HT-29 (cell line): ENCODE measurements at regions not wholly inside any gene's neighbourhood (a gene's known extent, or its start where the extent isn't known, plus 50 kb on each side); places are given as distances from the start of the nearest gene placed in this dataset.

Experiments used
- DNase-seq: peaks from one replicate; pipeline ENCODE4 v3.0.0-alpha.2; 2015; ENCODE audit warnings: low spot score

GRCh38 chr3:103342205-103342731 is 907.5 kb downstream of the ZPLD1 start:
- no peak for DNase-seq

- no peak for DNase-seq
These were observed 914.9 kb downstream of the ZPLD1 start for GRCh38 chr3:103349760-103350159.

GRCh38 chr3:103365467-103365866 is 930.7 kb downstream of the ZPLD1 start:
- no peak for DNase-seq

GRCh38 chr3:103367481-103367880 is 932.7 kb downstream of the ZPLD1 start:
- DNase-seq: no peak

- no peak for DNase-seq
These were observed 936.6 kb downstream of the ZPLD1 start for GRCh38 chr3:103371411-103371810.

GRCh38 chr3:103372031-103372430 is 937.2 kb downstream of the ZPLD1 start:
- no peak for DNase-seq

GRCh38 chr3:103380391-103380790 is 945.6 kb downstream of the ZPLD1 start:
- DNase-seq: no peak

- DNase-seq: peak; percentile 75
These were observed 946.7 kb downstream of the ZPLD1 start for GRCh38 chr3:103381296-103382079.

- no peak for DNase-seq
These were observed 951.3 kb downstream of the ZPLD1 start for GRCh38 chr3:103385961-103386656.

- no peak for DNase-seq
These were observed 953.4 kb downstream of the ZPLD1 start for GRCh38 chr3:103388214-103388613.

- DNase-seq: no peak
These were observed 954.5 kb downstream of the ZPLD1 start for GRCh38 chr3:103389356-103389755.

- DNase-seq: no peak
These were observed 958.8 kb downstream of the ZPLD1 start for GRCh38 chr3:103393395-103394186.

GRCh38 chr3:103403191-103403590 is 968.4 kb downstream of the ZPLD1 start:
- no peak for DNase-seq

- no peak for DNase-seq
These were observed 971.6 kb downstream of the ZPLD1 start for GRCh38 chr3:103406320-103406850.

GRCh38 chr3:103410231-103410630 is 975.4 kb downstream of the ZPLD1 start:
- peak; percentile 7 for DNase-seq

GRCh38 chr3:103421460-103421859 is 986.6 kb downstream of the ZPLD1 start:
- no peak for DNase-seq

GRCh38 chr3:103437883-103438282 is 1003.1 kb downstream of the ZPLD1 start:
- DNase-seq: peak; percentile 13

- DNase-seq: peak; percentile 62
These were observed 1005.9 kb downstream of the ZPLD1 start for GRCh38 chr3:103440539-103441203.

GRCh38 chr3:103446953-103447629 is 1012.3 kb downstream of the ZPLD1 start:
- DNase-seq: no peak

GRCh38 chr3:103453152-103453551 is 1018.3 kb downstream of the ZPLD1 start:
- DNase-seq: no peak

GRCh38 chr3:103459815-103460214 is 1025.0 kb downstream of the ZPLD1 start:
- no peak for DNase-seq
